Caco-2 (cell line): ENCODE measurements at regions not wholly inside any gene's neighbourhood (a gene's known extent, or its start where the extent isn't known, plus 50 kb on each side); places are given as distances from the start of the nearest gene placed in this dataset.

ENCODE experiments used
- BruUV-seq: library from RNA; stranded (reverse); fragments of 400-500 nt; replicated peaks from 2 replicates; lab custom pipeline; 2021; lab: Mats Ljungman, UMichigan
- CTCF ChIA-PET: fragments of 300-600 bp; sonication (Branson Sonifier 250); formaldehyde crosslinking; loops from one replicate; lab custom pipeline; 2022; ENCODE audit warnings: antibody characterized with exemption; lab: Charles Lee
- POLR2A ChIA-PET: fragments of 300-600 bp; sonication (Branson Sonifier 250); formaldehyde crosslinking; loops from one replicate; lab custom pipeline; 2022; ENCODE audit warnings: antibody characterized with exemption; lab: Charles Lee
- DNase-seq, 2 experiments: peaks; one replicate each; pipeline versions ENCODE4 v3.0.0 to v3.0.0-alpha.2; 2020 to 2022
- H3K27me3 ChIP-seq: replicated peaks from 2 replicates; pipeline ENCODE4 v1.6.0; 2011; ENCODE audit warnings: low read length; ENCODE audit not compliant: control insufficient read depth, insufficient read depth
- H3K36me3 ChIP-seq: 2 replicates; pipeline ENCODE4 v1.5.1; 2011; ENCODE audit warnings: low read length; ENCODE audit not compliant: control insufficient read depth, insufficient read depth
- H3K4me1 ChIP-seq: fragments of 250-450 bp; sonication (Bioruptor Pico); 2 replicates; pipeline ENCODE4 v1.5.1; 2020; ENCODE audit warnings: mild to moderate bottlenecking
- H3K4me3 ChIP-seq: 2 replicates; pipeline ENCODE4 v1.5.1; 2011; ENCODE audit warnings: low read depth, mild to moderate bottlenecking, control low read depth, low read length
- H3K9me3 ChIP-seq: fragments of 250-450 bp; sonication (Bioruptor Pico); 2 replicates; pipeline ENCODE4 v1.5.1; 2020; ENCODE audit warnings: mild to moderate bottlenecking, moderate library complexity
- H3K27ac Mint-ChIP-seq: one replicate; pipeline ENCODE4 v1.8.0; 2022; ENCODE audit warnings: mixed read lengths; ENCODE audit not compliant: unreplicated experiment
- H3K27me3 Mint-ChIP-seq: one replicate; pipeline ENCODE4 v1.8.0; 2022; ENCODE audit warnings: mixed read lengths; ENCODE audit not compliant: insufficient read depth, unreplicated experiment
- H3K36me3 Mint-ChIP-seq: one replicate; pipeline ENCODE4 v1.8.0; 2022; ENCODE audit warnings: mild to moderate bottlenecking, mixed read lengths; ENCODE audit not compliant: insufficient read depth, unreplicated experiment
- H3K4me1 Mint-ChIP-seq: one replicate; pipeline ENCODE4 v1.8.0; 2022; ENCODE audit warnings: low read depth, mixed read lengths; ENCODE audit not compliant: unreplicated experiment
- H3K4me3 Mint-ChIP-seq: one replicate; pipeline ENCODE4 v1.8.0; 2022; ENCODE audit warnings: mild to moderate bottlenecking, moderate library complexity, mixed read lengths; ENCODE audit not compliant: unreplicated experiment
- H3K9me3 Mint-ChIP-seq: one replicate; pipeline ENCODE4 v1.8.0; 2022; ENCODE audit warnings: mixed read lengths; ENCODE audit not compliant: unreplicated experiment
- intact Hi-C: fragments of 100-400 bp; cut with micrococcal nuclease; formaldehyde crosslinking; loops from one replicate; pipeline ENCODE4 v1.10.0; 2022; ENCODE audit not compliant: unreplicated experiment
- TF ChIP-seq, protein P1 (sequence below), 2 experiments: fragments of 200-600 bp in 1 of 2; IDR thresholded peaks; 1 replicate in 1 of 2; 2 replicates in 1 of 2; pipeline versions ENCODE4 v1.5.1 to v1.8.0; 2011 to 2022; ENCODE audit warnings: antibody characterized with exemption in 1 of 2, control low read depth in 1 of 2, inconsistent platforms in 1 of 2, low read depth in 1 of 2, low read length in 1 of 2, mild to moderate bottlenecking in 1 of 2, moderate library complexity in 1 of 2; ENCODE audit not compliant: insufficient read depth in 1 of 2, severe bottlenecking in 1 of 2, unreplicated experiment in 1 of 2

DNA sequence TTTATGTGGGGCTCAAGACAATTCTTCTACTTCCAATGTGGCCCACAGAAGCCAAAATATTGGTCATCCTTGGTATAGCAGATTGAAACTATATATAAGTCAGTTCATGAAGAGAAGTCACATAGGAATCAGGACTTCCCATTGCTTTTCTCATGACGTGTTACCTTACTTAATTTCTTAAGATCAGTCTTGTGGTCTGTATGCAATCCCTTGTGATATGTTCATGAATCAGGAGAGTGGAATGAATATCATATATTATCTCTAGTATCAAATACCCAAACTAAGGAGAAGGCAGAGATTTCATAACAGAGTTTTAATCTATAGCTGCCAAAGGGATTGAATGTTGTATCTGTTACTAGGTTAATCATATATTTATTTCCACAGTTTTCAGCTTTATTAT, 1390.4 kb downstream of the SUCLG1 start:
- CTCF ChIA-PET = no interaction called here

DNA sequence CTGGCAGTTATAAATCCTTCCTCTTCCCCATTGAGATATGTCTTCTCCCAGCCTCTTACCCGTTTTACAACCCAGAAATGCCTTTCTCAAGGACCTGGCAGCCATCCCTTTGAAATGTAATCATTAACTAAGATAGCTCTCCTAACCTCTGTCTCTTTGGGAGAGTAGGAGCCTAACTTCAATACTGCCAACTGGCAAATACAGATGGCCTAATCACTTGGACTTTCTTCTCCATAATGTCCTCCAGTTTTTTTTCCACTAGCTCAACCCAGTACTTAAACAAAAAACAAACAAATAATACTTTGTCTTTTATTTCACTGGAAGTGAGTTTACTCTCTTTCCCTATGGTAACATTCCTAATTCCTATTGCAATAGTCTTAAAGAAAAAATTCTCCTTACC, 1391.1 kb downstream of the SUCLG1 start:
- ChIA-PET CTCF (no interaction called here), POLR2A (no interaction called here)
- peak in 1 of 2 experiments; percentile 54 for DNase-seq
- Mint-ChIP-seq H3K9me3 (no peaks in the 10 kb centered on the region), H3K4me3 (peak overlapping the region; percentile 1), H3K4me1 (peaks cover 16% of the 10 kb centered on the region), H3K27ac (peak overlapping the region; percentile 0), H3K36me3 (peaks cover 6% of the 10 kb centered on the region), H3K27me3 (no peaks in the 10 kb centered on the region)
- Histone ChIP-seq H3K36me3 (no peaks in the 10 kb centered on the region; the same call in 1 of the 2 replicates), H3K27me3 (no peaks in the 10 kb centered on the region), H3K9me3 (no peaks in the 10 kb centered on the region), H3K4me1 (peaks cover 43% of the 10 kb centered on the region), H3K4me3 (no peak overlapping the region)
- intact Hi-C loops = no loop called here
- BruUV-seq = no TSS peak
- TF ChIP-seq, protein P1, sequence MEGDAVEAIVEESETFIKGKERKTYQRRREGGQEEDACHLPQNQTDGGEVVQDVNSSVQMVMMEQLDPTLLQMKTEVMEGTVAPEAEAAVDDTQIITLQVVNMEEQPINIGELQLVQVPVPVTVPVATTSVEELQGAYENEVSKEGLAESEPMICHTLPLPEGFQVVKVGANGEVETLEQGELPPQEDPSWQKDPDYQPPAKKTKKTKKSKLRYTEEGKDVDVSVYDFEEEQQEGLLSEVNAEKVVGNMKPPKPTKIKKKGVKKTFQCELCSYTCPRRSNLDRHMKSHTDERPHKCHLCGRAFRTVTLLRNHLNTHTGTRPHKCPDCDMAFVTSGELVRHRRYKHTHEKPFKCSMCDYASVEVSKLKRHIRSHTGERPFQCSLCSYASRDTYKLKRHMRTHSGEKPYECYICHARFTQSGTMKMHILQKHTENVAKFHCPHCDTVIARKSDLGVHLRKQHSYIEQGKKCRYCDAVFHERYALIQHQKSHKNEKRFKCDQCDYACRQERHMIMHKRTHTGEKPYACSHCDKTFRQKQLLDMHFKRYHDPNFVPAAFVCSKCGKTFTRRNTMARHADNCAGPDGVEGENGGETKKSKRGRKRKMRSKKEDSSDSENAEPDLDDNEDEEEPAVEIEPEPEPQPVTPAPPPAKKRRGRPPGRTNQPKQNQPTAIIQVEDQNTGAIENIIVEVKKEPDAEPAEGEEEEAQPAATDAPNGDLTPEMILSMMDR (IDR thresholded peaks at IDR 0.05; ENCODE audit: insufficient read depth in 1 of 2, low read depth in 1 of 2, low read length in 1 of 2, severe bottlenecking in 1 of 2, unreplicated experiment in 1 of 2) = no peak

More for the DNA sequence above, 1390.4 kb downstream of the SUCLG1 start:
- H3K27me3 Mint-ChIP-seq = no peaks in the 10 kb centered on the region
- intact Hi-C loops = no loop called here
- H3K4me3 ChIP-seq = no peak overlapping the region
- TF ChIP-seq, protein P1 (IDR thresholded peaks at IDR 0.05; ENCODE audit: insufficient read depth in 1 of 2, low read depth in 1 of 2, low read length in 1 of 2, severe bottlenecking in 1 of 2, unreplicated experiment in 1 of 2) = no peak
- H3K27me3 ChIP-seq = no peaks in the 10 kb centered on the region
- no peak overlapping the region for H3K4me3 Mint-ChIP-seq
- POLR2A ChIA-PET = no interaction called here
- H3K27ac Mint-ChIP-seq = no peak overlapping the region
- no peaks in the 10 kb centered on the region for H3K36me3 ChIP-seq
- H3K9me3 Mint-ChIP-seq = no peaks in the 10 kb centered on the region
- DNase-seq = no peak
- peaks cover 6% of the 10 kb centered on the region for H3K36me3 Mint-ChIP-seq
- H3K4me1 Mint-ChIP-seq = peaks cover 16% of the 10 kb centered on the region
- H3K9me3 ChIP-seq = 0 out of 2 replicates have a peak, but pooled peaks cover 3% of the 10 kb centered on the region
- peaks cover 46% of the 10 kb centered on the region for H3K4me1 ChIP-seq
- no TSS peak for BruUV-seq

DNA sequence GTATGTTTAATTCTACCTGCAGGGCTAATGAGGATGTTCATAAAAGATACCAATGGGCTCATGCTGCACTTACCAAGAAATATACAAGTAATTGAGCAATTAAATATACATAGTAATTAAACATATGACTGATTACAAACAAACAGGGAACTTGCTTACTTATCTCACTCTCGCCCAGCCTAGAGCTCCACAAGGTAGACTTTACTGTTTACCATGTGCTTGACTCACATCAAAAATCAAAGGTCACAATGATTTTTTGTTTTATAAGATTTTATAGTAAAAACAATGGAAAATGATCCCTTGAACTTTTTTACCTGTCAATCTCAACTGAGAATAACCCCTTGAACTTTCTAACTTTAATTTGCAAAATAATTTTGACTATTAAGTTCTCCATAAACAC, 1395.1 kb downstream of the SUCLG1 start:
- Mint-ChIP-seq H3K27me3 (no peaks in the 10 kb centered on the region), H3K4me3 (no peak overlapping the region), H3K9me3 (peaks cover 3% of the 10 kb centered on the region), H3K4me1 (peaks cover 11% of the 10 kb centered on the region), H3K36me3 (no peaks in the 10 kb centered on the region), H3K27ac (no peak overlapping the region)
- TF ChIP-seq, protein P1 (IDR thresholded peaks at IDR 0.05; ENCODE audit: insufficient read depth in 1 of 2, low read depth in 1 of 2, low read length in 1 of 2, severe bottlenecking in 1 of 2, unreplicated experiment in 1 of 2) = no peak
- BruUV-seq = no TSS peak
- Histone ChIP-seq H3K36me3 (no peaks in the 10 kb centered on the region; the same call in 1 of the 2 replicates), H3K4me1 (peaks cover 20% of the 10 kb centered on the region), H3K4me3 (no peak overlapping the region), H3K9me3 (peaks cover 11% of the 10 kb centered on the region), H3K27me3 (no peaks in the 10 kb centered on the region)
- CTCF ChIA-PET = no interaction called here
- intact Hi-C loops = no loop called here
- POLR2A ChIA-PET = no interaction called here
- DNase-seq = no peak
